SU-DHL-6 (cell line): ENCODE measurements at regions not wholly inside any gene's neighbourhood (a gene's known extent, or its start where the extent isn't known, plus 50 kb on each side); places are given as distances from the start of the nearest gene placed in this dataset.

ENCODE experiments used
- H2AFZ ChIP-seq: fragments of 200-600 bp; sonication (generic); 2 replicates; pipeline ENCODE4 v1.6.1; 2014; ENCODE audit warnings: low read depth, mild to moderate bottlenecking, moderate library complexity, mixed read lengths, antibody characterized with exemption, low read length; ENCODE audit not compliant: severe bottlenecking
- H3F3A ChIP-seq: fragments of 200-600 bp; shearing (Covaris generic); 2 replicates; pipeline ENCODE4 v1.6.0; 2016; ENCODE audit warnings: antibody characterized with exemption, mild to moderate bottlenecking; ENCODE audit not compliant: insufficient read depth
- H3K27ac ChIP-seq: fragments of 200-600 bp; sonication (generic); 2 replicates; pipeline ENCODE4 v1.5.1; 2016; ENCODE audit warnings: low read depth, mild to moderate bottlenecking, low read length, moderate library complexity, mixed read lengths
- H3K27me3 ChIP-seq: fragments of 200-600 bp; sonication (generic), shearing (Covaris generic); 2 replicates; pipeline ENCODE4 v1.6.0; 2014; ENCODE audit warnings: mild to moderate bottlenecking, low read length
- H3K36me3 ChIP-seq: fragments of 200-600 bp; sonication (generic); 2 replicates; pipeline ENCODE4 v1.6.1; 2014; ENCODE audit warnings: mild to moderate bottlenecking, low read length, mixed read lengths
- H3K4me2 ChIP-seq: fragments of 300-600, 200-600 bp; shearing (Covaris generic), sonication (generic); 2 replicates; pipeline ENCODE4 v1.6.0; 2014; ENCODE audit warnings: low read length, low read depth, mild to moderate bottlenecking; ENCODE audit not compliant: poor library complexity, severe bottlenecking
- H3K4me3 ChIP-seq: fragments of 200-600 bp; sonication (generic); 2 replicates; pipeline ENCODE4 v1.5.1; 2014; ENCODE audit warnings: antibody characterized with exemption, low read length, mild to moderate bottlenecking, mixed read lengths; ENCODE audit not compliant: insufficient read depth, poor library complexity, severe bottlenecking
- H3K79me2 ChIP-seq: fragments of 200-600 bp; sonication (generic); 2 replicates; pipeline ENCODE4 v1.6.1; 2014; ENCODE audit warnings: mild to moderate bottlenecking, low read length, moderate library complexity; ENCODE audit not compliant: insufficient read depth
- H3K9ac ChIP-seq: fragments of 200-600 bp; sonication (generic); 2 replicates; pipeline ENCODE4 v1.7.0; 2014; ENCODE audit warnings: mild to moderate bottlenecking, low read length
- H3K9me2 ChIP-seq: fragments of 200-600 bp; sonication (generic); replicated peaks from 2 replicates; pipeline ENCODE4 v1.6.1; 2014; ENCODE audit warnings: low read length; ENCODE audit not compliant: insufficient read depth
- H3K9me3 ChIP-seq: fragments of 200-600 bp; sonication (generic); 2 replicates; pipeline ENCODE4 v1.6.1; 2014; ENCODE audit warnings: low read length, mixed read lengths; ENCODE audit not compliant: insufficient read depth
- H4K20me1 ChIP-seq: fragments of 200-600 bp; sonication (generic); 2 replicates; pipeline ENCODE4 v1.6.1; 2014; ENCODE audit warnings: low read depth, mild to moderate bottlenecking, antibody characterized with exemption, low read length, moderate library complexity, mixed read lengths
- CTCF ChIP-seq: fragments of 200-600 bp; sonication (generic); IDR thresholded peaks from one replicate; pipeline ENCODE4 v1.5.1; 2017; ENCODE audit warnings: antibody characterized with exemption, mild to moderate bottlenecking, low read length, moderate library complexity; ENCODE audit not compliant: insufficient read depth, poor library complexity, severe bottlenecking
- EZH2phosphoT487 ChIP-seq: fragments of 200-600 bp; sonication (generic), shearing (Covaris generic); conservative IDR thresholded peaks from 2 replicates; pipeline ENCODE4 v1.6.1; 2018; ENCODE audit warnings: mild to moderate bottlenecking, antibody characterized with exemption, low read length, moderate library complexity, mixed read lengths

DNA sequence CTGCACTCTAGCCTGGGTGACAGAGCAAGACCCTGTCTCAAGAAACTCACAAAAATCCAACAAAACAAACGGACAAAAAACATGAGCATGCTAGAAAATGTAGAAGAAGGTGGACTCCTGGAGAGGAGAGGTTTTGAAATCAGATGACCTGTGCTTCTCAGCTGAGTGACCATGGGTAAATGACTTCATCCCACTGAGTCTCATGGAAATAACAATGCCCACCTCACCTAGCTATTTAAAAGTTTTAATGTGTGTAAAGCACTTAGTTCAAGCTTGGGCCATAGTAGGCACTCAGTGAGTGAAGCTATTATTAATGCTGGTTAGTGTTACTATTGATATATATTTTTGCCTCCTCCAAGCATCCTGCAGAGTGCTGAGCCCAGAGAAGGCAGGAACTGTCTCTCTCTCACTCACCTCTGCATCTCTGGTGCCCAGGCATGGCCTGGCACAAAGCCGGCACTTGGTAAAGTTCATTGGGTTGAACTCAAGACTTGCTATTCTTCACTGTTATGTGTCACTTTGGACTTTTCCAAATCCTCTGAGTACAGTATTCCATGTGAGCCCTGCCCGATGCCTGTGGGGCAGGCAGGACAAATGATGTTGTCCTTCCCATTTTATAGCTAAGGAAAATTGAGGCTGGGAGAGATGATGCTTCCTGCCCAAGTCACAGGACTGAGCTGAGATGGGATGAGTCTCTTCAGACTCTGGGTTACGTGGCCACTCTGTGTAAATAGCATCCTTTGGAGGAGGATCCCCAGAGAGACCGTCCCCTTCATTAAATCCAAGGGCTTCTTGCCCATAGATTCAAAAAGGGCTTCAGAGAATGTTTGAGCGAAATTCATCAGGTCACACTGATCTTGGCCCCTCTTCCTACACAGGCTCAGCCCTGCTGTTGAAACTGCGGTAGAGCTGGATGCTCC, 81.4 kb upstream of the EMX2 start:
- Histone ChIP-seq H3K4me2 (no peak overlapping the region), H3K9me2 (no peaks in the 10 kb centered on the region), H3K27me3 (no peaks in the 10 kb centered on the region), H4K20me1 (no peaks in the 10 kb centered on the region), H3F3A (no peaks in the 10 kb centered on the region), H3K79me2 (no peaks in the 10 kb centered on the region), H2AFZ (no peak overlapping the region), H3K36me3 (no peaks in the 10 kb centered on the region), H3K9me3 (no peaks in the 10 kb centered on the region), H3K4me3 (no peak overlapping the region), H3K9ac (no peak overlapping the region), H3K27ac (no peak overlapping the region)
- TF ChIP-seq EZH2phosphoT487 (no peak), CTCF (no peak)

GRCh38 chr10:117458571-117458970, 83.3 kb upstream of the PDZD8 start:
- Histone ChIP-seq H3K9me2 (no peaks in the 10 kb centered on the region), H3K27ac (no peak overlapping the region), H3K4me3 (no peak overlapping the region), H3K9ac (no peak overlapping the region), H4K20me1 (no peaks in the 10 kb centered on the region), H3F3A (no peaks in the 10 kb centered on the region), H3K79me2 (no peaks in the 10 kb centered on the region), H3K4me2 (no peak overlapping the region), H2AFZ (no peak overlapping the region), H3K9me3 (no peaks in the 10 kb centered on the region), H3K36me3 (no peaks in the 10 kb centered on the region), H3K27me3 (no peaks in the 10 kb centered on the region)
- TF ChIP-seq CTCF (no peak), EZH2phosphoT487 (no peak)

GRCh38 chr10:117457932-117458331, 82.7 kb upstream of the PDZD8 start:
- Histone ChIP-seq H3K27ac (no peak overlapping the region), H3K9me2 (no peaks in the 10 kb centered on the region), H3K79me2 (no peaks in the 10 kb centered on the region), H3F3A (no peaks in the 10 kb centered on the region), H3K4me3 (no peak overlapping the region), H3K9me3 (no peaks in the 10 kb centered on the region; the same call in 1 of the 2 replicates), H3K36me3 (no peaks in the 10 kb centered on the region), H3K4me2 (no peak overlapping the region), H2AFZ (no peak overlapping the region), H3K9ac (no peak overlapping the region), H4K20me1 (no peaks in the 10 kb centered on the region), H3K27me3 (no peaks in the 10 kb centered on the region)
- TF ChIP-seq CTCF = no peak
- TF ChIP-seq EZH2phosphoT487 = no peak
